Activated CD8-positive, alpha-beta memory T cell treated with anti-CD3 and anti-CD28 coated beads, Interleukin-2, amount 10 ng/mL, durations not matched to agents 7 days and 5 days (primary cell): ENCODE measurements at regions not wholly inside any gene's neighbourhood (a gene's known extent, or its start where the extent isn't known, plus 50 kb on each side); places are given as distances from the start of the nearest gene placed in this dataset.

Source experiments
- ATAC-seq: fragments of 150-1000 bp; cut with Tn5 transposase; one replicate; pipeline ENCODE4 v1.10.0; 2021; ENCODE audit warnings: moderate library complexity
- CTCF ChIA-PET: fragments of 350-600 bp; sonication (Branson Sonifier 250); formaldehyde crosslinking; loops from one replicate; lab custom pipeline; 2021; ENCODE audit warnings: antibody characterized with exemption; lab: Charles Lee
- DNase-seq: peaks from one replicate; pipeline ENCODE4 v3.0.0-alpha.2; 2020
- H3K27ac Mint-ChIP-seq: one replicate; pipeline ENCODE4 v1.8.0; 2021; ENCODE audit warnings: mild to moderate bottlenecking, mixed read lengths
- H3K27me3 Mint-ChIP-seq: one replicate; pipeline ENCODE4 v1.8.0; 2021; ENCODE audit warnings: mixed read lengths
- H3K36me3 Mint-ChIP-seq: one replicate; pipeline ENCODE4 v1.8.0; 2021; ENCODE audit warnings: mild to moderate bottlenecking, mixed read lengths
- H3K4me1 Mint-ChIP-seq: one replicate; pipeline ENCODE4 v1.8.0; 2021; ENCODE audit warnings: mixed read lengths
- H3K4me3 Mint-ChIP-seq: one replicate; pipeline ENCODE4 v1.8.0; 2021; ENCODE audit warnings: mild to moderate bottlenecking, moderate library complexity, mixed read lengths
- H3K9me3 Mint-ChIP-seq: one replicate; pipeline ENCODE4 v1.8.0; 2022; ENCODE audit warnings: low read depth, mixed read lengths

- H3K27me3 Mint-ChIP-seq: no peaks in the 10 kb centered on the region
- H3K36me3 Mint-ChIP-seq: no peaks in the 10 kb centered on the region
- no peaks in the 10 kb centered on the region for H3K4me1 Mint-ChIP-seq
- H3K9me3 Mint-ChIP-seq: no peaks in the 10 kb centered on the region
- H3K4me3 Mint-ChIP-seq: no peak overlapping the region
- H3K27ac Mint-ChIP-seq: no peak overlapping the region
- CTCF ChIA-PET: no interaction called here
- no peak for DNase-seq
- no peak for ATAC-seq
Measured at GRCh38 chr5:6902094-6902493, 188.9 kb downstream of the TENT4A start.

- Mint-ChIP-seq H3K36me3 (no peaks in the 10 kb centered on the region), H3K4me3 (no peak overlapping the region), H3K27me3 (no peaks in the 10 kb centered on the region), H3K4me1 (no peaks in the 10 kb centered on the region), H3K27ac (no peak overlapping the region), H3K9me3 (no peaks in the 10 kb centered on the region)
- no peak for ATAC-seq
- CTCF ChIA-PET: no interaction called here
- no peak for DNase-seq
Measured at GRCh38 chr5:6902597-6902996, 189.4 kb downstream of the TENT4A start.

GRCh38 chr5:6903934-6904333 lies 190.7 kb downstream of the TENT4A start:
- no peak overlapping the region for H3K27ac Mint-ChIP-seq
- no peaks in the 10 kb centered on the region for H3K36me3 Mint-ChIP-seq
- no peaks in the 10 kb centered on the region for H3K9me3 Mint-ChIP-seq
- ATAC-seq (no peak), DNase-seq (no peak)
- no peak overlapping the region for H3K4me3 Mint-ChIP-seq
- no peaks in the 10 kb centered on the region for H3K27me3 Mint-ChIP-seq
- CTCF ChIA-PET: no interaction called here
- H3K4me1 Mint-ChIP-seq: no peaks in the 10 kb centered on the region

GRCh38 chr5:6904860-6905259 lies 191.6 kb downstream of the TENT4A start:
- Mint-ChIP-seq H3K4me1 (no peaks in the 10 kb centered on the region), H3K4me3 (no peak overlapping the region), H3K27me3 (no peaks in the 10 kb centered on the region), H3K27ac (no peak overlapping the region), H3K9me3 (no peaks in the 10 kb centered on the region), H3K36me3 (no peaks in the 10 kb centered on the region)
- CTCF ChIA-PET: no interaction called here
- DNase-seq (no peak), ATAC-seq (no peak)

GRCh38 chr5:6905423-6905822 lies 192.2 kb downstream of the TENT4A start:
- no peak for DNase-seq
- no peak overlapping the region for H3K27ac Mint-ChIP-seq
- no peaks in the 10 kb centered on the region for H3K36me3 Mint-ChIP-seq
- H3K4me3 Mint-ChIP-seq: no peak overlapping the region
- no peak for ATAC-seq
- H3K4me1 Mint-ChIP-seq: no peaks in the 10 kb centered on the region
- no peaks in the 10 kb centered on the region for H3K27me3 Mint-ChIP-seq
- no peaks in the 10 kb centered on the region for H3K9me3 Mint-ChIP-seq
- CTCF ChIA-PET: no interaction called here

- DNase-seq (no peak), ATAC-seq (no peak)
- no peaks in the 10 kb centered on the region for H3K27me3 Mint-ChIP-seq
- H3K9me3 Mint-ChIP-seq: no peaks in the 10 kb centered on the region
- H3K36me3 Mint-ChIP-seq: no peaks in the 10 kb centered on the region
- no peak overlapping the region for H3K27ac Mint-ChIP-seq
- no peak overlapping the region for H3K4me3 Mint-ChIP-seq
- no peaks in the 10 kb centered on the region for H3K4me1 Mint-ChIP-seq
- CTCF ChIA-PET: interaction anchor here (0.7 kb wide), 1 partner anchor 1055 kb away, joined by 3 read pairs; no protein-coding TSS in a partner anchor
Measured at GRCh38 chr5:6905883-6906282, 192.7 kb downstream of the TENT4A start.

GRCh38 chr5:6907320-6907918 lies 194.2 kb downstream of the TENT4A start:
- ATAC-seq (no peak), DNase-seq (no peak)
- H3K4me1 Mint-ChIP-seq: no peaks in the 10 kb centered on the region
- CTCF ChIA-PET: no interaction called here
- no peak overlapping the region for H3K27ac Mint-ChIP-seq
- no peaks in the 10 kb centered on the region for H3K9me3 Mint-ChIP-seq
- no peak overlapping the region for H3K4me3 Mint-ChIP-seq
- no peaks in the 10 kb centered on the region for H3K27me3 Mint-ChIP-seq
- no peaks in the 10 kb centered on the region for H3K36me3 Mint-ChIP-seq

- no peaks in the 10 kb centered on the region for H3K4me1 Mint-ChIP-seq
- H3K9me3 Mint-ChIP-seq: no peaks in the 10 kb centered on the region
- CTCF ChIA-PET: no interaction called here
- H3K27ac Mint-ChIP-seq: no peak overlapping the region
- no peaks in the 10 kb centered on the region for H3K36me3 Mint-ChIP-seq
- ATAC-seq: no peak
- no peak for DNase-seq
- H3K4me3 Mint-ChIP-seq: no peak overlapping the region
- no peaks in the 10 kb centered on the region for H3K27me3 Mint-ChIP-seq
Measured at GRCh38 chr5:6909901-6910300, 196.7 kb downstream of the TENT4A start.

GRCh38 chr5:6910950-6911349 lies 197.7 kb downstream of the TENT4A start:
- H3K4me3 Mint-ChIP-seq: no peak overlapping the region
- peaks cover 2% of the 10 kb centered on the region for H3K9me3 Mint-ChIP-seq
- CTCF ChIA-PET: no interaction called here
- no peaks in the 10 kb centered on the region for H3K36me3 Mint-ChIP-seq
- ATAC-seq: no peak
- no peaks in the 10 kb centered on the region for H3K27me3 Mint-ChIP-seq
- H3K27ac Mint-ChIP-seq: no peak overlapping the region
- H3K4me1 Mint-ChIP-seq: no peaks in the 10 kb centered on the region
- no peak for DNase-seq

- Mint-ChIP-seq H3K4me3 (no peak overlapping the region), H3K27ac (no peak overlapping the region), H3K36me3 (no peaks in the 10 kb centered on the region), H3K4me1 (no peaks in the 10 kb centered on the region), H3K27me3 (no peaks in the 10 kb centered on the region), H3K9me3 (peaks cover 2% of the 10 kb centered on the region)
- CTCF ChIA-PET: no interaction called here
- DNase-seq (no peak), ATAC-seq (no peak)
Measured at GRCh38 chr5:6914347-6914746, 201.1 kb downstream of the TENT4A start.

GRCh38 chr5:6915574-6915973 lies 202.3 kb downstream of the TENT4A start:
- peaks cover 2% of the 10 kb centered on the region for H3K9me3 Mint-ChIP-seq
- no peak overlapping the region for H3K27ac Mint-ChIP-seq
- H3K27me3 Mint-ChIP-seq: no peaks in the 10 kb centered on the region
- no peaks in the 10 kb centered on the region for H3K4me1 Mint-ChIP-seq
- no peak overlapping the region for H3K4me3 Mint-ChIP-seq
- H3K36me3 Mint-ChIP-seq: no peaks in the 10 kb centered on the region
- ATAC-seq (no peak), DNase-seq (no peak)
- CTCF ChIA-PET: no interaction called here

GRCh38 chr5:6918255-6918654 lies 205.0 kb downstream of the TENT4A start:
- CTCF ChIA-PET: no interaction called here
- Mint-ChIP-seq H3K9me3 (peaks cover 2% of the 10 kb centered on the region), H3K27me3 (no peaks in the 10 kb centered on the region), H3K4me3 (no peak overlapping the region), H3K4me1 (no peaks in the 10 kb centered on the region), H3K36me3 (no peaks in the 10 kb centered on the region), H3K27ac (no peak overlapping the region)
- ATAC-seq (no peak), DNase-seq (no peak)

- Mint-ChIP-seq H3K27me3 (no peaks in the 10 kb centered on the region), H3K4me1 (no peaks in the 10 kb centered on the region), H3K4me3 (no peak overlapping the region), H3K9me3 (no peaks in the 10 kb centered on the region), H3K27ac (no peak overlapping the region), H3K36me3 (no peaks in the 10 kb centered on the region)
- CTCF ChIA-PET: no interaction called here
- ATAC-seq: no peak
- no peak for DNase-seq
Measured at GRCh38 chr5:6920628-6921256, 207.5 kb downstream of the TENT4A start.

- Mint-ChIP-seq H3K27ac (no peak overlapping the region), H3K4me1 (no peaks in the 10 kb centered on the region), H3K27me3 (no peaks in the 10 kb centered on the region), H3K9me3 (no peaks in the 10 kb centered on the region), H3K36me3 (no peaks in the 10 kb centered on the region), H3K4me3 (no peak overlapping the region)
- DNase-seq (no peak), ATAC-seq (no peak)
- CTCF ChIA-PET: no interaction called here
Measured at GRCh38 chr5:6926491-6927038, 213.3 kb downstream of the TENT4A start.
